ENCODE measurements at regions not wholly inside any gene's neighbourhood (a gene's known extent, or its start where the extent isn't known, plus 50 kb on each side); places are given as distances from the start of the nearest gene placed in this dataset.
A peak's percentile ranks its signal among the peaks of the same experiment; 100 is the strongest.

DNA sequence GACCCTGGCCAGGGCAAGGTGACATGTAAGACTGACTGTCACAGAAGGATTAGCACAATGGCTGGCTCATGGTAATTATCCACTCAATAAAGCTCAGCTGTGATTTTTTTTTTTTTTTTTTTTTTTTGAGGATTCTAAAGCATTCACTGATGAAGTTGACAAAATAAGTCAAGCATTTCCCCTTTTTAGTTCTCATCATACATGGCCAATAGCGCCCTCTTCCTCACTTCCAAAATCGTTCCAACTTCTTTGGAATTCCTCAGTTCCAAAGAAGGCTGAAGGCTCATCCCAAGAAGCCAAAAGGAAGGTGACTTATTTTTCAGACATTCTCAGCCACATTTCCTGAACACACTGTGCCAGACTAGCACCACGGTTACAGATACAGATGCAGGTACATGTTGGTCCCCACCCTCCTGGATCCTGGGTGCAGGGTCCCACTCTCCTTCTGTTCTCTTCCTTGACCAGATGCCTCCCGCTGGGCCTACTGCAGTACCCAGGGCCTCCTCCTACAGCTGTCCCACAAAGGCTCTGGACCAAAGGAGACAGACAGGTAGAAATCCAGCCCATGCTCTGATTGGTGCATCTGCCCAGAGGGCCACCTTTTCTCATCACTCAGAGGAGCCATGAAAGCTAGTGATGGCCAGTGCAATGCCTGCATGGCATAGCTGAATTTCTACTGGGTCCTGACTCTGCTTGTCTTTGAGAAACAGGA, 202.6 kb downstream of the UACA start (continued):
- TF ChIP-seq RAD21 (IDR thresholded peaks at IDR 0.05 in 1 of 2, conservative IDR thresholded peaks at IDR 0.05 in 1 of 2; ENCODE audit: low read depth in 2 of 2, low read length in 2 of 2), result peak; percentile 4 to 31; a peak in 2 of 4 replicates

Data from H1 (cell line).